OCI-LY3 (cell line): ENCODE measurements at regions not wholly inside any gene's neighbourhood (a gene's known extent, or its start where the extent isn't known, plus 50 kb on each side); places are given as distances from the start of the nearest gene placed in this dataset.

Experiments
- EZH2phosphoT487 ChIP-seq: fragments of 200-600 bp; shearing (Covaris generic); IDR thresholded peaks from 2 replicates; pipeline ENCODE4 v1.6.1; 2018; ENCODE audit warnings: antibody characterized with exemption, mixed run types, low read depth
- TF ChIP-seq, protein P1 (sequence below): fragments of 200-600, 300-600 bp; sonication (generic); IDR thresholded peaks from 2 replicates; pipeline ENCODE4 v1.5.1; 2014; ENCODE audit warnings: antibody characterized with exemption, low read length, low read depth

DNA sequence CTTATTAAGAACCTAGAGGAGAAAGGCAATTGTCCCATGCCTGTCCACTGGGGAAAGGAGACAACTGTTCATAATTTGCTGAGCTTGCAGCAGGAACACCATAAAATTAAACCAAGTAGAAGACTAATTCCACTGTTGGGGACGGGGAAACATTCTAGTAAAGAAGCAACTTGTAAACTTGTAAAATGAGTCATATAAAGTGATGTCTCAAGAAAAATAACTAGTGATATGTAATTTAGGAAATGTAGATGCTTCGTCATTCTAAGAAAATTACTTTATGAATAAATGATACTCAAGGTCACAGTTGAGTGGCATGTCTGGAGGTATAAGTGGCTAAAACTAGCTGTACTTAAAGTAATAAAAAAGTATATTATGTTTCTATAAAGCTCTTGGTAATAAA is 121.2 kb upstream of the MID1 start:
- TF ChIP-seq, protein P1, sequence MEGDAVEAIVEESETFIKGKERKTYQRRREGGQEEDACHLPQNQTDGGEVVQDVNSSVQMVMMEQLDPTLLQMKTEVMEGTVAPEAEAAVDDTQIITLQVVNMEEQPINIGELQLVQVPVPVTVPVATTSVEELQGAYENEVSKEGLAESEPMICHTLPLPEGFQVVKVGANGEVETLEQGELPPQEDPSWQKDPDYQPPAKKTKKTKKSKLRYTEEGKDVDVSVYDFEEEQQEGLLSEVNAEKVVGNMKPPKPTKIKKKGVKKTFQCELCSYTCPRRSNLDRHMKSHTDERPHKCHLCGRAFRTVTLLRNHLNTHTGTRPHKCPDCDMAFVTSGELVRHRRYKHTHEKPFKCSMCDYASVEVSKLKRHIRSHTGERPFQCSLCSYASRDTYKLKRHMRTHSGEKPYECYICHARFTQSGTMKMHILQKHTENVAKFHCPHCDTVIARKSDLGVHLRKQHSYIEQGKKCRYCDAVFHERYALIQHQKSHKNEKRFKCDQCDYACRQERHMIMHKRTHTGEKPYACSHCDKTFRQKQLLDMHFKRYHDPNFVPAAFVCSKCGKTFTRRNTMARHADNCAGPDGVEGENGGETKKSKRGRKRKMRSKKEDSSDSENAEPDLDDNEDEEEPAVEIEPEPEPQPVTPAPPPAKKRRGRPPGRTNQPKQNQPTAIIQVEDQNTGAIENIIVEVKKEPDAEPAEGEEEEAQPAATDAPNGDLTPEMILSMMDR = no peak
- TF ChIP-seq EZH2phosphoT487 = no peak
